LNCaP clone FGC (cell line): ENCODE measurements at regions not wholly inside any gene's neighbourhood (a gene's known extent, or its start where the extent isn't known, plus 50 kb on each side); places are given as distances from the start of the nearest gene placed in this dataset.
"Not testable (repeated sequence)": the region's sequence is repeated elsewhere in the genome, so short reads cannot be mapped to it uniquely, and the experiment has no call there.

ENCODE experiments used
- DNase-seq: peaks from one replicate; pipeline ENCODE4 v3.0.0-alpha.2; 2011; ENCODE audit warnings: low read depth
- H3K4me3 ChIP-seq: 2 replicates; pipeline ENCODE4 v1.5.1; 2011; ENCODE audit warnings: mild to moderate bottlenecking, low read depth, low read length, control low read depth
- CTCF ChIP-seq: IDR thresholded peaks from 2 replicates; pipeline ENCODE4 v1.5.1; 2012; ENCODE audit warnings: mild to moderate bottlenecking; ENCODE audit not compliant: control insufficient read depth, insufficient read depth; ENCODE audit errors: extremely low read depth

- no peak overlapping the region for H3K4me3 ChIP-seq
- DNase-seq = no peak
- no peak for TF ChIP-seq CTCF
Measured at GRCh38 chr4:127484117-127484516, 148.6 kb upstream of the INTU start.

- no peak for DNase-seq
- no peak overlapping the region for H3K4me3 ChIP-seq
- no peak for TF ChIP-seq CTCF
Measured at GRCh38 chr4:127486248-127486647, 146.5 kb upstream of the INTU start.

GRCh38 chr4:127491571-127491970, 141.2 kb upstream of the INTU start:
- no peak for DNase-seq
- TF ChIP-seq CTCF = no peak
- no peak overlapping the region for H3K4me3 ChIP-seq

GRCh38 chr4:127496875-127497274, 135.9 kb upstream of the INTU start:
- not testable (repeated sequence) for H3K4me3 ChIP-seq, DNase-seq

GRCh38 chr4:127498366-127498765, 134.4 kb upstream of the INTU start:
- DNase-seq = no peak
- no peak overlapping the region for H3K4me3 ChIP-seq
- no peak for TF ChIP-seq CTCF

GRCh38 chr4:127500242-127500641, 132.5 kb upstream of the INTU start:
- no peak for TF ChIP-seq CTCF
- H3K4me3 ChIP-seq = no peak overlapping the region
- DNase-seq = no peak

GRCh38 chr4:127501103-127501502, 131.7 kb upstream of the INTU start:
- TF ChIP-seq CTCF = no peak
- H3K4me3 ChIP-seq = no peak overlapping the region
- DNase-seq = no peak

- no peak overlapping the region for H3K4me3 ChIP-seq
- no peak for TF ChIP-seq CTCF
- no peak for DNase-seq
Measured at GRCh38 chr4:127503111-127503510, 129.6 kb upstream of the INTU start.
